ENCODE measurements at regions not wholly inside any gene's neighbourhood (a gene's known extent, or its start where the extent isn't known, plus 50 kb on each side); places are given as distances from the start of the nearest gene placed in this dataset.

- Mint-ChIP-seq H3K4me3 (ENCODE audit: unreplicated experiment) (no peak overlapping the region), H3K27ac (ENCODE audit: unreplicated experiment) (no peak overlapping the region), H3K9me3 (ENCODE audit: unreplicated experiment) (no peaks in the 10 kb centered on the region), H3K4me1 (ENCODE audit: unreplicated experiment) (peaks cover 5% of the 10 kb centered on the region), H3K27me3 (ENCODE audit: unreplicated experiment) (no peaks in the 10 kb centered on the region), H3K36me3 (ENCODE audit: unreplicated experiment) (peaks cover 32% of the 10 kb centered on the region)
- DNase-seq (ENCODE audit: extremely low spot score, unreplicated experiment): no peak
- no peak for TF ChIP-seq CTCF (IDR thresholded peaks at IDR 0.05)
Measured at GRCh38 chr17:77498091-77498741, 357.4 kb downstream of the SEC14L1 start.

- H3K27me3 Mint-ChIP-seq (ENCODE audit: unreplicated experiment): no peaks in the 10 kb centered on the region
- no peak for TF ChIP-seq CTCF (IDR thresholded peaks at IDR 0.05)
Measured at GRCh38 chr17:77498791-77499698, 358.3 kb downstream of the SEC14L1 start.

GRCh38 chr17:77499699-77500435, 359.1 kb downstream of the SEC14L1 start:
- no peak overlapping the region for H3K27ac Mint-ChIP-seq (ENCODE audit: unreplicated experiment)
- H3K36me3 Mint-ChIP-seq (ENCODE audit: unreplicated experiment): peaks cover 26% of the 10 kb centered on the region
- no peaks in the 10 kb centered on the region for H3K9me3 Mint-ChIP-seq (ENCODE audit: unreplicated experiment)

More at GRCh38 chr17:77498791-77499698, 358.3 kb downstream of the SEC14L1 start:
- Mint-ChIP-seq H3K9me3 (ENCODE audit: unreplicated experiment) (no peaks in the 10 kb centered on the region), H3K27ac (ENCODE audit: unreplicated experiment) (no peak overlapping the region), H3K4me3 (ENCODE audit: unreplicated experiment) (no peak overlapping the region), H3K36me3 (ENCODE audit: unreplicated experiment) (peaks cover 27% of the 10 kb centered on the region), H3K4me1 (ENCODE audit: unreplicated experiment) (peaks cover 4% of the 10 kb centered on the region)
- DNase-seq (ENCODE audit: extremely low spot score, unreplicated experiment): no peak

GRCh38 chr17:77501101-77501566, 360.4 kb downstream of the SEC14L1 start:
- H3K9me3 Mint-ChIP-seq (ENCODE audit: unreplicated experiment): no peaks in the 10 kb centered on the region
- DNase-seq (ENCODE audit: extremely low spot score, unreplicated experiment): no peak
- H3K4me1 Mint-ChIP-seq (ENCODE audit: unreplicated experiment): no peaks in the 10 kb centered on the region
- peaks cover 23% of the 10 kb centered on the region for H3K36me3 Mint-ChIP-seq (ENCODE audit: unreplicated experiment)
- peak; percentile 58 for TF ChIP-seq CTCF (IDR thresholded peaks at IDR 0.05)
- no peak overlapping the region for H3K4me3 Mint-ChIP-seq (ENCODE audit: unreplicated experiment)
- no peaks in the 10 kb centered on the region for H3K27me3 Mint-ChIP-seq (ENCODE audit: unreplicated experiment)
- no peak overlapping the region for H3K27ac Mint-ChIP-seq (ENCODE audit: unreplicated experiment)

More at GRCh38 chr17:77499699-77500435, 359.1 kb downstream of the SEC14L1 start:
- H3K27me3 Mint-ChIP-seq (ENCODE audit: unreplicated experiment): no peaks in the 10 kb centered on the region
- H3K4me3 Mint-ChIP-seq (ENCODE audit: unreplicated experiment): no peak overlapping the region
- H3K4me1 Mint-ChIP-seq (ENCODE audit: unreplicated experiment): peaks cover 2% of the 10 kb centered on the region
- DNase-seq (ENCODE audit: extremely low spot score, unreplicated experiment): no peak
- TF ChIP-seq CTCF (IDR thresholded peaks at IDR 0.05): no peak

Data from osteocyte (in vitro differentiated cells).